Neutrophil (primary cell): ENCODE measurements at regions not wholly inside any gene's neighbourhood (a gene's known extent, or its start where the extent isn't known, plus 50 kb on each side); places are given as distances from the start of the nearest gene placed in this dataset.

Source experiments
- H3K27ac ChIP-seq: fragments of 200-600 bp; sonication (generic); 2 replicates; pipeline ENCODE4 v1.5.1; 2016; ENCODE audit warnings: mild to moderate bottlenecking, moderate library complexity
- H3K27me3 ChIP-seq: fragments of 200-600 bp; sonication (generic); 2 replicates; pipeline ENCODE4 v1.6.0; 2016; ENCODE audit warnings: mild to moderate bottlenecking
- H3K36me3 ChIP-seq: fragments of 200-600 bp; sonication (generic); 2 replicates; pipeline ENCODE4 v1.5.1; 2017
- H3K4me1 ChIP-seq, 2 experiments: fragments of 200-600 bp in 1 of 2; sonication (generic) in 1 of 2; 1 replicate in 1 of 2; 2 replicates in 1 of 2; pipeline versions ENCODE4 v1.5.1 to v1.6.1; 2013 to 2016; ENCODE audit warnings: low read depth in 1 of 2, low read length in 1 of 2, mild to moderate bottlenecking in 1 of 2, moderate library complexity in 1 of 2; ENCODE audit not compliant: control insufficient read depth in 1 of 2, insufficient read depth in 1 of 2
- H3K4me3 ChIP-seq, 2 experiments: fragments of 200-600 bp in 1 of 2; sonication (generic) in 1 of 2; 1 replicate in 1 of 2; 2 replicates in 1 of 2; pipeline ENCODE4 v1.5.1; 2013 to 2016; ENCODE audit warnings: low read depth in 1 of 2, low read length in 1 of 2, mild to moderate bottlenecking in 1 of 2, moderate library complexity in 1 of 2
- H3K9me3 ChIP-seq: fragments of 200-600 bp; sonication (generic); 2 replicates; pipeline ENCODE4 v1.5.1; 2016
- CTCF ChIP-seq: fragments of 200-600 bp; sonication (generic); IDR thresholded peaks from 2 replicates; pipeline ENCODE4 v1.5.1; 2016; ENCODE audit warnings: antibody characterized with exemption

GRCh38 chr4:157550028-157550427 is 329.5 kb downstream of the GRIA2 start:
- H3K9me3 ChIP-seq: no peaks in the 10 kb centered on the region
- H3K4me1 ChIP-seq: no peaks in the 10 kb centered on the region
- H3K4me3 ChIP-seq: no peak overlapping the region
- no peaks in the 10 kb centered on the region for H3K27me3 ChIP-seq
- TF ChIP-seq CTCF: no peak
- no peaks in the 10 kb centered on the region for H3K36me3 ChIP-seq
- no peak overlapping the region for H3K27ac ChIP-seq

- H3K36me3 ChIP-seq: no peaks in the 10 kb centered on the region
- H3K27ac ChIP-seq: no peak overlapping the region
These were observed 307.4 kb downstream of the GRIA2 start for GRCh38 chr4:157527954-157528353.

GRCh38 chr4:157521906-157522305 is 301.4 kb downstream of the GRIA2 start:
- TF ChIP-seq CTCF: no peak
- H3K4me3 ChIP-seq: no peak overlapping the region
- H3K4me1 ChIP-seq: no peaks in the 10 kb centered on the region
- H3K9me3 ChIP-seq: no peaks in the 10 kb centered on the region
- H3K36me3 ChIP-seq: no peaks in the 10 kb centered on the region
- H3K27me3 ChIP-seq: no peaks in the 10 kb centered on the region
- H3K27ac ChIP-seq: no peak overlapping the region

More at GRCh38 chr4:157527954-157528353, 307.4 kb downstream of the GRIA2 start:
- Histone ChIP-seq H3K27me3 (no peaks in the 10 kb centered on the region), H3K4me3 (no peak overlapping the region), H3K9me3 (no peaks in the 10 kb centered on the region), H3K4me1 (no peaks in the 10 kb centered on the region)
- TF ChIP-seq CTCF: no peak

- no peak overlapping the region for H3K4me3 ChIP-seq
- no peaks in the 10 kb centered on the region for H3K27me3 ChIP-seq
- H3K36me3 ChIP-seq: no peaks in the 10 kb centered on the region
- no peak overlapping the region for H3K27ac ChIP-seq
- no peaks in the 10 kb centered on the region for H3K4me1 ChIP-seq
- no peaks in the 10 kb centered on the region for H3K9me3 ChIP-seq
- no peak for TF ChIP-seq CTCF
These were observed 294.2 kb downstream of the GRIA2 start for GRCh38 chr4:157514711-157515110.

- no peaks in the 10 kb centered on the region for H3K9me3 ChIP-seq
- no peaks in the 10 kb centered on the region for H3K4me1 ChIP-seq
- no peak overlapping the region for H3K27ac ChIP-seq
- H3K4me3 ChIP-seq: no peak overlapping the region
- TF ChIP-seq CTCF: no peak
- no peaks in the 10 kb centered on the region for H3K27me3 ChIP-seq
- H3K36me3 ChIP-seq: no peaks in the 10 kb centered on the region
These were observed 288.8 kb downstream of the GRIA2 start for GRCh38 chr4:157509341-157509740.

- no peak for TF ChIP-seq CTCF
- H3K27ac ChIP-seq: no peak overlapping the region
- H3K36me3 ChIP-seq: no peaks in the 10 kb centered on the region
- H3K27me3 ChIP-seq: no peaks in the 10 kb centered on the region
- H3K9me3 ChIP-seq: no peaks in the 10 kb centered on the region
- H3K4me3 ChIP-seq: no peak overlapping the region
- H3K4me1 ChIP-seq: no peaks in the 10 kb centered on the region
These were observed 282.1 kb downstream of the GRIA2 start for GRCh38 chr4:157502656-157503055.
